Iris pigment epithelial cell (primary cell): ENCODE measurements at regions not wholly inside any gene's neighbourhood (a gene's known extent, or its start where the extent isn't known, plus 50 kb on each side); places are given as distances from the start of the nearest gene placed in this dataset.
"Not testable (repeated sequence)": the region's sequence is repeated elsewhere in the genome, so short reads cannot be mapped to it uniquely, and the experiment has no call there.

Experiments used
- DNase-seq: peaks from one replicate; pipeline ENCODE4 v3.0.0-alpha.2; 2011; ENCODE audit warnings: low read depth

DNA sequence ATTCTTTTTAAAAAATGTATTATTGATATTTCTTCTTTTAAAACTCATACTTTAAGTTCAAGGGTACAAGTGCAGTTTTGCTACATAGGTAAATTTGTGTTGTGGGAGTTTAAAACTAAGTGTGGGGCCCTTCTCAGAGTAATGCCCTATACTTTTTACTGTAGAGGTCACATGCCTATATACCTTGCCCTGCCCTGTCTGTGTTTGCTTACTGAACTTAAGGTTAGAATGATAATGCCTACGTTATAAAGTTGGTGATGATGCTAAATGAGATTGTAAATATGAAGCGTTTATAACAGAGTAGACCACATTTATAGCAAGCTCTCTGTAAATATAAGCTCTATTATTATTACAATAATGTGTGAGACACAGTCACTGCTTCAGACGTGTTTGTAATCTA is 261.9 kb downstream of the RASSF9 start:
- no peak for DNase-seq

DNA sequence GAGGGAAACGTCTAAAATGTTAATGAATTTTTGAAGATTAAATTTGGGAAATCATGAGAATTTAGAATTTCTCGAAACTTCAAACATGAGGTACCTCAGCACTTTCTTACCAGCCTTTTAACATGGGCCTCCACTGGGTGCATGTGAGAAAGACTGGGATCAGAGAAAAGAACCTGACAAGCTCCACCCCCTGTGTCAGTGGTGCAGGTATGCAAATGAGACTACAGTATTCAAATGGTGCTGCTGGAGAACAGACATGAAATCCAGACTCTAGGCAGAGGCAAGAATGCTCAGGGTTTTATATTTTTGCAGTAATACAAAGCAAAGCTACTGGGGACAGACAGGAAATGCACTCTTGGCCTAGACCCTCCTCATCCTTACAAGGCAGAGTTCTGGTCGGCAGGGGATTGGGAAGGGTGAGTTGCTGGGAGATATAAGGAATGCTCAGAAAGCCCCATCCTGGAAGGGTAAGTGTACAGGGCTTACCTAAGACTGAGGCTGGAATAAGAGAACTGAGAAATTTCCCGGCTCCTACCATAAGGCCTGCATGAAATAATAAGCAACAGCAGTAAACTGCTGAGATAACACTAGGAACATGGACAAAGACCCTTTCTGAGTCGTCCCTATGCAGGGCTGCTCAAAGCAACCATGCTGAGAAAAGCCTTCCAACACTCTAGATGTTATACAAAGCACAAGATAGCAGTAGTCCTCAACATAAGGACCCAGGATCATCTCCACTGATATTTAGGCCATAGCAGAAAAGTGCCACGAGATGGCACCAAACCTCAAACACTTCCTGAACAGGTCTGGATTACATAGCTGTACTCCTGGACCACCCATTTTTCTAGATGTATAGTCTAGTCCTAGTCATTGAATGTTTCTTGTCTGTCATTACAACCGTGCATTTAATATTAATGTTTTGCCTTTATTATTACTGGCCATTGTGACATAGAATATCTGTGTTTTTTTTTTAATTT is 260.8 kb downstream of the RASSF9 start:
- DNase-seq = peak; percentile 64

DNA sequence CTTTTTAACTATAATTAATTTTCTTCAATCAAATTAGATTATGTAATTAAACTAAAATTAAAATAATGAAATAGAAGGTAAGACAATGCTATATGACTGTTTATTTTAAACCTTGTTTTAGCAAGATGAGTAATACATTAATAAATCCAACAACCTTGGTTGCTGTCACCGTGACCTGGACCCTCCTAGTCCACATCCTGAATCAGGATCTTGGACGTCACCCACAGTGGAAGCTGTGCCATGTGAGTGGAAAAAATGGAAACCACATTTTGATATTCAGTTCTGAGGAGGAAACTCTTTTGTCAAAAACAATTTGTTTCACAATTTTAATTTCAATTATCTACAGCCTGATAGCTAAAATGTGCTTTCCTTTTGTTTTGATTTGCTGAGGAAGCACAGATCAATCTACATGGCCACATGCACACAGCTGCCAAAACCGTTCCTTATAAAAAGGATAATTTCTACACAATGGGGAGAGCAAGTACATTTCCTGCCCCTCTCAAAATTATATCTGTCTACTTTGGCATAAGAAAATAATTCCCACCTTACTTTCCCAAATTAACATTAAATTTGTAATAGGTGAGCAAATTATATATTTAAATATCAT is 255.5 kb downstream of the RASSF9 start:
- DNase-seq = peak; percentile 11

DNA sequence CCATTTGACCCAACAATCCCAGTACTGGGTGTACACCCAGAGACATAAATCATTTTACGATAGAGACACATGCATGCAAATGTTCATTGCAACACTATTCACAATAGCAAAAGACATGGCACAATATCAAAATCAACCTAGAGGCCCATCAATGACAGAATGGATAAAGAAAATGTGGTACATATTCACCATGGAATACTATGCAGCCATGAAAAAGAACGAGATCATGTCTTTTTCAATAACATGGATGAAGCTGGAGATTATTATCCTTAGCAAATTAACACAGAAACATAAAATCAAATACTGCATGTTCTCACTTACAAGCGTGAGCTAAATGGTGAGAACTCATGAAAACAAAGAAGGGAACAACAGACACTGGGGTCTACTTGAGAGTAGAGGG is 249.1 kb downstream of the RASSF9 start:
- no peak for DNase-seq

DNA sequence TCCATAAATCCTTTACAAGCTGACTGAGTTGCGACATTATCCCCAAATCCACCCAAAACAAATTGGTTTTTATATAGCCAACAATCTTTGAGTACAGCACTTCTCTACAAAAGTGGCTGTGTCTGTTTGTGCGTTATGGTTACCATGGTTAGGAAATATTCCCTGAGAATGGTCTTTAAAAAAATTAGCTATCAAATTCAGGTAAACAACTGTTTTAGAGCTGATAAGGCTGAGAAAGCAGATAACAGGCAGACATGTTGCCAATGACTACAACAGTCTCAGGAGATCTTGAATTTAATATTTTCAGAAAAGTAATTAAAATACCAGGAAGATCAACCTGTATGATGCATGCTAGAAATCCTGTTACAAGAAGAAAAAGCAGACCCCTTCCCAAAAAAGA is 248.0 kb downstream of the RASSF9 start:
- DNase-seq = no peak

DNA sequence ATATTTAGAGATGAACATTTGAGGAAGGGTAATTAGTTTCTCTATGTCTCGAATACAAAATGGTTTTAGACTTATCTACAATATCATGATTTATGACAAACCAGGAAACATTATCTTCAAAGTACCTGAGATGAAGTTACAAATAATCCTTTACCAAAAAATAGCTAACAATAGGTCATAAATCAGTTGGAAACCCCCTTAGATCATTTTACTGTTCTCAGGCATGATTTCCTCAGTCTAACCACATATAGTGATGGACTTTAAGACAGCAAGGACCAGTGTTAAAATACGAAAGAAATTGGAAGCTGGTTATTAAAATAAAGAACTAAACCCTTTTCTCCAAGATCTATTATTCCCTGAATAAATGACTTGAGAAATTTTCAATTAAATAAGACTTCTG is 235.4 kb downstream of the RASSF9 start:
- DNase-seq = no peak

DNA sequence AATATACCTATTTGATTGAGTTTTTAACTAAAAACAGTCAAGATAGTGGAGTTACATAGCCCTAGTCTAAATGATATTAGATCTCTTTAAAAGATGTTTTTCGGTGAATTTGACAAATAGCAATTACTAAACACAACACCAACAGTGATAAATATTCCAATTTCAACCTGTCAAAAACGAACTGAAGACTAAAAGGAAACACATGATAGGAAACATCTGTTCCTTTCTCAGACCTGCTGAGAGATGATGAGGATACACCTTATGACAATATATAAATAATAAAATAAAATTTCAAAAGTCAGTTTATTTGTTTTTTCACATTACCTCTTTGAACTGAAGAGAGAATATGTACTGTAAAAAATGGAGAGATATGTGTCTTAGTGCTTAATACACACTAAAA is 232.7 kb downstream of the RASSF9 start:
- DNase-seq = no peak

DNA sequence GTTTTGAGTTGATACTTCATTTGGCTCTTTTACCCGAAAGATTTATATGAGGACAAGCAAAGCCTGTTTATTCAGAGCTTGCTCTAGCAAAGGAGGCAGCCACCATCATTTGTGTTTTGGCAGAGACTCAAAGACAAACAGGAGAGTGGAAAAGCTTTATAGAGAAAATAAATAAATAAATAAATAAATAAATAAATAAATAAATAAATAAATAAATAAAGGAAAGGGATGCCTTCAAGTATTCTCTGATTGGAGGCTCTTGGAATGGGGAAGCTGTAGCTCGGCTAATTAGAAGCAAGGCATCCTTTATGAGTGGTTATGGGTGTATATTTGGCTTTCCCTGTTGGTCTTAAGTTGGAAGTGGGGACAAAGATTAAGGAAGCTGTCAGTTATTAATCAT is 229.8 kb downstream of the RASSF9 start:
- no peak for DNase-seq

DNA sequence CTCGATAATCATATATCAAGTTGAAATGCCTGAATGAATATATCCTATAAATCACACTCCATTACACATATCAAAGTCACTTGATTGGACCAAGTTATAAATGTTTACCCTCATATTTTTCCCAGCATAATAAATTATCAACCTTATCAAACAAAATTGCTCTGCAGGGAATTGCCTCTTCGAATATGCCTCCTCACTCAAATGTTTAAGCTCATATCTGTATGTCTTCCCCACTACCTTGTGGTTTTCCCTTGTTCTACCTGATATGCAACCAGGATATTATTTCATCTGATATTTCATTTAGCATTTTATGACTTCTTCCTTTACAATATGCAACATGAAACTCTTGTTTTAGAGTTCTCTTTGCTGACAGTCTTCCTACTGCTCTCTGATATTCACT is 226.4 kb downstream of the RASSF9 start:
- DNase-seq = no peak

DNA sequence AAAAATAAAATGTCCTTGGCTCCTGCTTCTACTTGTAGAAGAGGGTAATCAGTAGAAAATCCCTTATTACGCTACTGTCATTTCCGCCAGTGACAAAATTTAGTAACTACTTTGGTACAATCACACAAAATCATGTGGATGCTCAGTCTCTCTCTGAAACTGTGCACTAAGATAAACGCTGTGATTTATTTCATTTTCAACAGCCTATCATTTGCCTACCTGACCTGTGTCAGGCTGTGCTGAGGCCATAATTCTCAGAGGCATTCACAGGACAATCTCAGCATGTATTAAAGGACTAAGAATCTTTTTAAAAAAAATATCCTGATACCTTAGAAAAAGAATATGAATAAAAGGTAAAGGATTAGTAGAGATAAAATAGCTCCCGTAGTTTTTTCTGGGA is 226.0 kb downstream of the RASSF9 start:
- DNase-seq = no peak

DNA sequence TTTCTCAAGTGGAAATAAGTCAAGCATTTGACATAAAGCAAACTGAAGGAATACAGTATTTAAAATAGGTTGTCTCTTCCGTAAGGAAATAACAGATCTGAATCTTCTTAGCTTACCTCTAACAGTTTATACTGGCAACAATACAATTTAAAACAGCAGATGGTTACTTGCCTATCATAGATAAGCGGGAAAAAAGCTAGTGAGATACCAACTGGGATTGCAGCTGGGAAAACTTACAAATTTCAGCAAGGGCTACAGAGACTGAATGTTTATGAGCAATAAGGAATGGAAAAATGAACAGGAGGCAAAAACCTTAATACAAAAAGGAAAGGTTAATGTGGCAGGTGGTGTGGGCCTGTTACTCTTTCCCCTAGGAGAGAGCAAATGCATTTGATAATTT is 220.0 kb downstream of the RASSF9 start:
- DNase-seq = no peak

DNA sequence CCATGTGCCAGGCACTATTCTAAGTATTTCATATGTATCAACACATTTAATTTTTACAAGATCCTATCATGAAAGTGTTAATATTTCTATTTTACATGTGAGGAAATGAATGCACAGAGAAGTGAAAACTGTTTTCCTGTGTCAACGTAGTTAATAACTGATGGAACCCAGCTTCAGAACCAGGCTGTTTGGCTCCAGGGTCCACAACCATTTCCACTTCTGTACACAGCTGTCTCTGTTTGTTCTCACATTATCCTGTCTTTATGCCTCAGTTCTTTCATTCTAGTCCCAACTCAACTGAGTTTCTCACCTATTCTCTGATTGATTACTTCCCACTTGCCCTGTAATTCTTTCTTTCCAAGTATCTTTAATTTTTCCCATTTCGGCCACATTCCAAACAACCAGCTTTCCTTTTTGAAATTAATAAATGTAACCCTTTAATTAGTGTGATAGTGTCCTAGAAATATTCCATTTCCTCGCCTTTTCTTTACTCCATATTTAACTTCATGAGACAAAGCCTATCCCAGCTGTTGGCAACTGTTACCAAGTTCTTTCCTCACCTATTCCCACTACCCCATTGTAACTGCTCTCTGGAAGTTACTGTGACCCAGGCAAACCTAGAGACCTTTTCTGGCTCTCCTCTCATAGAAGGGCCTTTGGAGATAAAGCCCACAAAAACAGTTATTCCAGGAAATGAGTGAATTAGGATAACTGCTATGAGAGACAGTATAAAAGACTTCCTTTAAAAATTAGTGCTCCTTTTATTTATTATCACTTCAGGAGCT is 218.7 kb downstream of the RASSF9 start:
- no peak for DNase-seq

DNA sequence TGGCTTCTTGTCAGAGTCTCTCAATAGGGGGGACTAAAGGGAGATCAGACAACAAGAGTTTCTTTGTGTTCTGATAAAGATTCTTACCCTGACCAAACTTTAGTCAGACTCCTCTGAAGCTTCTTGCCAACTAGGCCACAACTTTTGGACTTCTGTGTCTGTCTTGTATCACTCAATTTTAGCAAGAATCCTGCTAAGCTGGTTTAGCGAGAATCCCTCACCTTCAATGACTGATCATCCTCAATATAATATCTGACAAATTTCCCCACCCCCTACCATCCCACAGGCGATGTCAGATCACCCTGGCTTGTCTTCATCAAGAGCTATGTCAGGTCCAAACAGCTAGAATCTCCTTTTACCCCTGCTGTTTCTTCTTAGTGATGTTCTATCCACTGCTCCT is 215.2 kb downstream of the RASSF9 start:
- no peak for DNase-seq

DNA sequence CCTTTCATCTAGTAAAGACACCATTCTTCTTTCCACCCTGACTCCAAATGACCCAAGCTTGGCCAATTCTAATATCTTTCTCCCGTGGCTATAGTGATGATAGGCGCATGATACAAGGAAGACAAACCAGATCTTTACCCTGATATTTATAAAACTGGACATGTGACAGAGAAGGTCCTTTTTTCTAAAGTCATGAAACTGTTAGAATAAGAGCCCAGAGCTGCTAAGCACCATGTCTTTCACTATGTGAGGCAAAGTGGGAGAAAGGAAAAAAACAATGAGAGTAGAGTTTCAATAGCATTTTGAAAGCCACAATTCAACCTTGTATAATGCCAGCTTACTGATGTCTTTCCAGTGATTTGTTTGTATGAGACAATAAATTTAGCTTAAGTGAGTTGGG is 212.4 kb downstream of the RASSF9 start:
- DNase-seq = no peak

DNA sequence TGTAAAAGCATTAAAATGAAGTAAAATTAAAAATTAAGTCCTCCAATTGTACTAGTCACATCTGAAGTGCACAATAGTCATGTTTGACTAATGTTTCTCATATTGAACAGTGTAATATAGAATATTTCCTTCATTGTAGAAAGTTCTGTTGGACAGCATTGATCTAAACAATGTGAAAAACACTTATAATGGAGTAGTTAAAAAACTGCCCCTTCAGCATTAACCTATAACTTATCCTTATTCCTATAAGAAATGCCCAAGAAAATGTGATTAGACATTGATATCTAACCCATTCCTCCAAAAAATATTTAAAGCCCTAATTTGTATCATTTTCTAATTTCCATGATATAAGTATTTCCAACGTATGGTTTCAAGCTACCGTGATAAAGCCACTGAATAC is 210.7 kb downstream of the RASSF9 start:
- DNase-seq = no peak

DNA sequence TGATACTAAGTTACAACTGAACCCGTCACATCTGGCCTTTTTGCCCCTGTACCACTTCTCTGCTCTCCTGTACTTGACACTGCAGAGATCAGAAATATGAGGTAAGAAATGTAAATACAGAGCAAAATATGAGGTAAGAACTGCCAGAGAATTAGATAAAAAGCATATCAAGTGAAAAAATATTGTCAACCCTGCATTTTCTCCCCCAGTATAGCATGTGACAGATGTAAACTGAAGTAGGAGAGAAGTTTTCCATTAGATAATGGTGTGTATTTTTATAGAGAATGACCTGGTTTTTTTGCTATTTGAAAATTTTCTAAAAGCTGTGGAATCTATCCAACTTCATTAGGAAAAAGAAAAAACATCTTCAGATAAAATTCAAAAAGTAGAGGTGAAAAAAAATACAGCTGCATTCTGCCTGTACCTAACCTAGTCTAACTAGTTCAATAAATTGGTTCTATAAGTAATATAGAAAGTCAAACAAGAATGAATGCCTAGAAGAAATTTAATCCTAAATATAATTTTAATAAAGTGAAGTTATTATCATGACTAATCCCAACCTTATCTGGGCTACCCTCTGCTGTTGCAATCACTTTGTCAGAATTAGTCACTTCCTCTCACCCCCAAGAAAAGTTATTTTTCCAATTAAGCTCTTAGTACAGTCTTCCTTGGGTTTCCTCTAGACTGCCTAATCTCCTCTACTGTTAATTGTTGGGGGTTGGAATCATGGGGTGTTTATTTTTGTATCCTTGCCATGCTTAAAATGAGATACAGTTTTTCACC is 210.0 kb downstream of the RASSF9 start:
- peak; percentile 92 for DNase-seq

DNA sequence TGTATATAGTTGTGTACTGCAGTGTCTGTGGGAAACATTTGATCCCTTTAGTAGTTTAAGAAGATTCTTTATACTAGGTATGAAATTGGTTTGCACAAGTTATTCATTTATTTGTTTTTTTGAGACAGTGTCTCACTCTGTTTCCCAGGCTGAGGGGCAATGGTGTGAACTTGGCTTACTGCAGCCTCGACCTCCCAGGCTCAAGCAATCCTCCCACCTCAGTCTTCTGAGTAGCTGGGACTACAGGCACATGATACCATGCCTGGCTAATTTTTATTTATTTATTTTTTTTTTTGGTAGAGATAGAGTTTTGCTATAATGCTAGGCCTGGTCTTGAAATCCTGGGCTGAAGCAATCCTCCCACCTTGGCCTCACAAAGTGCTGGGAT is 209.4 kb downstream of the RASSF9 start:
- no peak for DNase-seq

DNA sequence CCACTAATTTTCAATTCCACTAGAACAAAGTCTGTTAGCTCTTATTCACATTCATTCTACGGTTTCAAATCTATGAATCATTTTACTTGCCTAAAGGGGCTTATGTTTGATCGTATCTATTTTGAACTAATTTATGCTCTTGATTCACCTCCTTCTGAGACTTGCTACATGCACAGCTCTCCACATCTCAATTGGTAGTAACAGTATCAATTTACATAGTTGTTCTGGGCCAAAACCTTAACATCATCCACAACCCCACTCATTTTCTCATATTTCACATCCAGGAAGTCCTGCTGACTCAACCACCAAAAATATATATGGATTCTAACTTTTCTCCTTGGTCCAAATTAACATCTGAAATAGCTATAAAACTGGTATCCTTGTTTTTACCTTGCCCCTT is 208.6 kb downstream of the RASSF9 start:
- DNase-seq = peak; percentile 95

DNA sequence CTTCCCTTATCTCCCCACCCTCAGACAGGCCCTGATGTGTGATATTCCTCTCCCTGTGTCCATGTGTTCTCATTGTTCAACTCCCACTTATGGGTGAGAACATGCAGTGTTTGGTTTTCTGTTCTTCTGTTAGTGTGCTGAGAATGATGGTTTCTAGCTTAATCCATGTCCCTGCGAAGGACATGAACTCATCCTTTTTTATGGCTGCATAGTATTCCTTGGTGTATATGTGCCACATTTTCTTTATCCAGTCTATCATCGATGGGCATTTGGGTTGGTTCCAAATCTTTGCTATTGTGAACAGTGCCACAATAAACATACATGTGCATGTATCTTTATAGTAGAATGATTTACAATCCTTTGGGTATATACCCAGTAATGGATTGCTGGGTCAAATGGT is 207.6 kb downstream of the RASSF9 start:
- DNase-seq = not testable (repeated sequence)

DNA sequence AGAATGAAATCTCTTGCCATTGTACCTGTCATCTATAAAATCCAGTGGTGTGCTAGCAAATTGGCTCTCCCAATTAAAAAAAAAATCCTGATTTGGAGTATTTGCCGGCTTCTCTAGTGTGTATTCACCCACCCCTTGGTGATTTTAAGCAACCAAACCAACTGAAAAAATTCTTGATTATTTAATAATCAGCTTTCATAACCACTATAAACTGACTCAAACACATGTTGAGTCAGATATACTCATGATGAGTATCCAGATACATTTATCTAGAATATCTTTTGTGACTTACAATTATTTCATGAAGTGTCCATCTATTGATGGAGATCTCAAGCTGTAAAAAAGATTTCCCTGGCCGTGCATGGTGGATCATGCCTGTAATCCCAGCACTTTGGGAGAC is 205.4 kb downstream of the RASSF9 start:
- no peak for DNase-seq

DNA sequence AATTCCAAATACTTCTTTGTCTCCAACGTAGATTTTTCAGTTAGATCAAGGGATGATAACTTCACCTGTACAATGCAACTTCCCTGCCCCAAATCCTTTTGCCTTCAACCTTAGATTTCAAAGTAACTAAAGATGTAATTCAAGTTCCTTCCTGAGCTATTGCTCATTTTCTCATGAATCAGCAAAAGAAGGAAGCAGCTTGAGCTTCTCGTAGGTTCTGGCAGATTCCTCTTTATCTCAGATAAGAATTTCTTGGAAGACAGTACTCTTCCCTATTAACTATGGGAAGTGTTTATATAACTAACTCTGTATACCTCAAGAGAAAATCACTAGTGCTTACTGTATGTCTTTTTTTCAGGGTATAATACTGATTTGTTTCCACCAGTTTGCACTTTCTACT is 203.8 kb downstream of the RASSF9 start:
- peak; percentile 44 for DNase-seq

DNA sequence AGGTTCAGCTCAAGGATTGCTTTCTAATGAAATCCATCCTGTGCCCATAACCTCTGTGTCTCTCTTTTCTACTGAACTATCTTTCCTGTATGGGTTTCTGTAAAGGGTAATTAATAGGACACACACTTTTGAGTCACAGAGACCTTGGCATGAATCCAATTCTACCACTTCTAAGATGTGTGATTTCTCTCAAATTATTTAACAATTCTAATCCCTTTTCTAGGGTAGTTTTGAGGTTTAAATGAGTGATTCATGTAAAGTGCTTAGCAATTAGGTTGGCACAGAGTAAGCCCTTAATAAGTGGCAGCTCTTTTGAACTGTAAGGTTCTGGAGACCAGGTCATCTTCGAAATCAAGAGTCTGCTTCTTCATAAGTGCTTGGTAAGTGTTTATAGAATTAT is 202.7 kb downstream of the RASSF9 start:
- no peak for DNase-seq
